ENCODE measurements at regions not wholly inside any gene's neighbourhood (a gene's known extent, or its start where the extent isn't known, plus 50 kb on each side); places are given as distances from the start of the nearest gene placed in this dataset.

- TF ChIP-seq ELF4 (IDR thresholded peaks at IDR 0.05) (no peak), ZNF384 (IDR thresholded peaks at IDR 0.05) (no peak), SUZ12 (IDR thresholded peaks at IDR 0.05) (no peak), BHLHE40 (IDR thresholded peaks at IDR 0.05; ENCODE audit: borderline replicate concordance) (no peak), FOXM1 (IDR thresholded peaks at IDR 0.05; ENCODE audit: borderline replicate concordance) (no peak), L3MBTL2 (conservative IDR thresholded peaks at IDR 0.05) (no peak), TARDBP (IDR thresholded peaks at IDR 0.05) (no peak), FOXA1 (IDR thresholded peaks at IDR 0.05) (no peak), SP1 (IDR thresholded peaks at IDR 0.05) (no peak), HDGF (IDR thresholded peaks at IDR 0.05; ENCODE audit: borderline replicate concordance) (no peak), FOXK2 (IDR thresholded peaks at IDR 0.05) (no peak)
Measured at GRCh38 chr5:3853362-3853761, 257.7 kb downstream of the IRX1 start.

Measured in HEK293T (cell line).